Esophagus muscularis mucosa (tissue), 4 donors: ENCODE measurements at regions not wholly inside any gene's neighbourhood (a gene's known extent, or its start where the extent isn't known, plus 50 kb on each side); places are given as distances from the start of the nearest gene placed in this dataset.

Source experiments
- CTCF ChIP-seq, 3 experiments: fragments of 200-600 bp in 2 of 3; fragments of 450-650 bp in 1 of 3; sonication (generic) in 2 of 3; IDR thresholded peaks; one replicate each; pipeline ENCODE4 v1.5.1; 2017 to 2019; ENCODE audit warnings: antibody characterized with exemption in 3 of 3, mild to moderate bottlenecking in 2 of 3, moderate library complexity in 1 of 3
- EP300 ChIP-seq: sonication (generic); formaldehyde crosslinking; IDR thresholded peaks from one replicate; pipeline ENCODE4 v1.6.1; 2017; ENCODE audit warnings: antibody characterized with exemption
- POLR2A ChIP-seq: fragments of 450-650 bp; IDR thresholded peaks from one replicate; pipeline ENCODE4 v1.6.1; 2017; ENCODE audit warnings: antibody characterized with exemption, moderate library complexity, mild to moderate bottlenecking, low read depth
- POLR2AphosphoS5 ChIP-seq, 2 donors: sonication (generic); formaldehyde crosslinking; IDR thresholded peaks; one replicate each; pipeline ENCODE4 v1.6.1; 2017; ENCODE audit warnings: antibody characterized with exemption in 2 of 2

GRCh38 chr5:118592229-118593002 lies 395.9 kb downstream of the DTWD2 start:
- TF ChIP-seq CTCF (IDR thresholded peaks at IDR 0.05), result no peak
- TF ChIP-seq POLR2A, result no peak
- no peak for TF ChIP-seq EP300
- TF ChIP-seq POLR2AphosphoS5 (IDR thresholded peaks at IDR 0.05), result no peak
